Liver (tissue), 8 donors: ENCODE measurements at regions not wholly inside any gene's neighbourhood (a gene's known extent, or its start where the extent isn't known, plus 50 kb on each side); places are given as distances from the start of the nearest gene placed in this dataset.

Source experiments
- DNase-seq: peaks from one replicate; pipeline ENCODE4 v3.0.0-alpha.2; 2017; ENCODE audit warnings: low spot score
- H3K27ac ChIP-seq, 2 donors: one replicate each; pipeline ENCODE4 v1.7.0; 2013; ENCODE audit warnings: inconsistent platforms in 2 of 2, low read length in 2 of 2, control low read depth in 1 of 2, low read depth in 1 of 2, mild to moderate bottlenecking in 1 of 2
- H3K27me3 ChIP-seq, 4 donors: one replicate each; pipeline versions ENCODE4 v1.6.1 to v1.7.0; 2013; ENCODE audit warnings: low read length in 3 of 4, inconsistent platforms in 1 of 4, mild to moderate bottlenecking in 1 of 4, moderate library complexity in 1 of 4; ENCODE audit not compliant: control insufficient read depth in 4 of 4, insufficient read depth in 4 of 4
- H3K36me3 ChIP-seq, 4 donors: one replicate each; pipeline versions ENCODE4 v1.6.1 to v1.7.0; 2013; ENCODE audit warnings: low read length in 3 of 4, mild to moderate bottlenecking in 3 of 4, low read depth in 1 of 4, moderate library complexity in 1 of 4; ENCODE audit not compliant: control insufficient read depth in 4 of 4, insufficient read depth in 3 of 4
- H3K4me1 ChIP-seq, 4 donors: one replicate each; pipeline versions ENCODE4 v1.6.1 to v1.7.0; 2013; ENCODE audit warnings: low read length in 3 of 4, mild to moderate bottlenecking in 3 of 4, moderate library complexity in 1 of 4; ENCODE audit not compliant: control insufficient read depth in 4 of 4, insufficient read depth in 4 of 4
- H3K4me3 ChIP-seq, 3 donors: one replicate each; pipeline versions ENCODE4 v1.6.1 to v1.7.0; 2013; ENCODE audit warnings: low read length in 3 of 3, control low read depth in 1 of 3, low read depth in 1 of 3, mild to moderate bottlenecking in 1 of 3
- H3K9ac ChIP-seq, 2 donors: one replicate each; pipeline ENCODE4 v1.7.0; 2013; ENCODE audit warnings: low read length in 2 of 2, mild to moderate bottlenecking in 2 of 2, moderate library complexity in 2 of 2, control low read depth in 1 of 2, low read depth in 1 of 2
- H3K9me3 ChIP-seq, 4 donors: one replicate each; pipeline versions ENCODE4 v1.6.1 to v1.7.0; 2013; ENCODE audit warnings: low read length in 3 of 4; ENCODE audit not compliant: control insufficient read depth in 4 of 4
- ATF3 ChIP-seq: IDR thresholded peaks from 2 replicates; pipeline ENCODE4 v1.6.1; 2016; ENCODE audit warnings: antibody characterized with exemption
- CTCF ChIP-seq: fragments of 150-350 bp; IDR thresholded peaks from 2 replicates; pipeline ENCODE4 v1.5.1; 2017; ENCODE audit warnings: improper control_type of control experiment, low read depth, low read length; ENCODE audit not compliant: missing input control
- EGR1 ChIP-seq, 2 donors: IDR thresholded peaks; 2 replicates each; pipeline ENCODE4 v1.6.1; 2016 to 2018; ENCODE audit warnings: antibody characterized with exemption in 2 of 2, low read depth in 2 of 2
- FOXA1 ChIP-seq: IDR thresholded peaks from 2 replicates; pipeline ENCODE4 v1.6.1; 2016; ENCODE audit warnings: antibody characterized with exemption
- FOXA2 ChIP-seq: IDR thresholded peaks from 2 replicates; pipeline ENCODE4 v1.6.1; 2016; ENCODE audit warnings: antibody characterized with exemption
- GABPA ChIP-seq, 2 donors: IDR thresholded peaks in 1 of 2; conservative IDR thresholded peaks in 1 of 2; 2 replicates each; pipeline ENCODE4 v1.6.1; 2016; ENCODE audit warnings: antibody characterized with exemption in 2 of 2, mild to moderate bottlenecking in 1 of 2, moderate library complexity in 1 of 2
- HNF4A ChIP-seq, 2 donors: conservative IDR thresholded peaks; 2 replicates each; pipeline ENCODE4 v1.6.1; 2016; ENCODE audit warnings: antibody characterized with exemption in 2 of 2, mild to moderate bottlenecking in 2 of 2
- HNF4G ChIP-seq: IDR thresholded peaks from 2 replicates; pipeline ENCODE4 v1.6.1; 2016; ENCODE audit warnings: antibody characterized with exemption
- JUND ChIP-seq, 2 donors: IDR thresholded peaks; 2 replicates each; pipeline ENCODE4 v1.6.1; 2016; ENCODE audit warnings: antibody characterized with exemption in 2 of 2
- MAX ChIP-seq: IDR thresholded peaks from 2 replicates; pipeline ENCODE4 v1.6.1; 2016; ENCODE audit warnings: antibody characterized with exemption
- NR2F2 ChIP-seq: IDR thresholded peaks from 2 replicates; pipeline ENCODE4 v1.6.1; 2016; ENCODE audit warnings: antibody characterized with exemption
- REST ChIP-seq: IDR thresholded peaks from 2 replicates; pipeline ENCODE4 v1.6.1; 2016; ENCODE audit warnings: antibody characterized with exemption, mild to moderate bottlenecking
- RXRA ChIP-seq, 2 donors: IDR thresholded peaks; 2 replicates each; pipeline ENCODE4 v1.6.1; 2017 to 2018; ENCODE audit warnings: antibody characterized with exemption in 2 of 2, mild to moderate bottlenecking in 1 of 2
- SP1 ChIP-seq: IDR thresholded peaks from 2 replicates; pipeline ENCODE4 v1.6.1; 2018; ENCODE audit warnings: antibody characterized with exemption, mild to moderate bottlenecking
- TAF1 ChIP-seq: conservative IDR thresholded peaks from 2 replicates; pipeline ENCODE4 v1.6.1; 2016; ENCODE audit warnings: antibody characterized with exemption, mild to moderate bottlenecking
- YY1 ChIP-seq: IDR thresholded peaks from 2 replicates; pipeline ENCODE4 v1.6.1; 2016; ENCODE audit warnings: antibody characterized with exemption, mild to moderate bottlenecking
- ZBTB33 ChIP-seq: IDR thresholded peaks from 2 replicates; pipeline ENCODE4 v1.6.1; 2016; ENCODE audit warnings: antibody characterized with exemption
- WGBS: extraction: QIAGEN DNeasy Blood & Tissue Kit; methylation state at CpG from one replicate; pipeline ENCODE4 v1.1.7; 2013; 5-methylcytosine and 5-hydroxymethylcytosine counted together
- donor health status: healthy.
- donor health status: healthy.
- donor health status: healthy.
- donor health status: healthy.
- donor health status: healthy.

- TF ChIP-seq CTCF (no peak), GABPA (IDR thresholded peaks at IDR 0.05 in 1 of 2, conservative IDR thresholded peaks at IDR 0.05 in 1 of 2) (no peak)
Observed at GRCh38 chrY:8128578-8128977, 1208.7 kb upstream of the TSPY4 start (continued).

GRCh38 chrY:8125907-8126571 lies 1211.2 kb upstream of the TSPY4 start:
- no peak for DNase-seq
- H3K4me1 ChIP-seq: no peaks in the 10 kb centered on the region
- TF ChIP-seq REST (no peak), SP1 (no peak), JUND (IDR thresholded peaks at IDR 0.05) (no peak)
- no peaks in the 10 kb centered on the region for H3K36me3 ChIP-seq
- no peaks in the 10 kb centered on the region for H3K27me3 ChIP-seq
- 73% methylated on average over 12 of the region's 12 CpGs for WGBS
- H3K27ac ChIP-seq: no peak overlapping the region
- H3K9ac ChIP-seq: no peak overlapping the region
- H3K4me3 ChIP-seq: no peak overlapping the region
- no peaks in the 10 kb centered on the region for H3K9me3 ChIP-seq

- Histone ChIP-seq H3K9ac (no peak overlapping the region), H3K27ac (no peak overlapping the region), H3K4me1 (no peaks in the 10 kb centered on the region), H3K27me3 (no peaks in the 10 kb centered on the region), H3K36me3 (no peaks in the 10 kb centered on the region), H3K9me3 (no peaks in the 10 kb centered on the region), H3K4me3 (no peak overlapping the region)
- DNase-seq: no peak
- 52% methylated on average over 1 of the region's 1 CpG for WGBS
- no peak for TF ChIP-seq RXRA (IDR thresholded peaks at IDR 0.05)
- TF ChIP-seq HNF4G: no peak
- TF ChIP-seq GABPA (IDR thresholded peaks at IDR 0.05 in 1 of 2, conservative IDR thresholded peaks at IDR 0.05 in 1 of 2): no peak
- TF ChIP-seq CTCF: no peak
- TF ChIP-seq SP1: no peak
- TF ChIP-seq EGR1 (IDR thresholded peaks at IDR 0.05; ENCODE audit: low read depth in 2 of 2): no peak
- TF ChIP-seq ZBTB33: no peak
- TF ChIP-seq YY1: no peak
- no peak for TF ChIP-seq ATF3
- no peak for TF ChIP-seq FOXA2
- no peak for TF ChIP-seq TAF1
- no peak for TF ChIP-seq NR2F2
- TF ChIP-seq FOXA1: no peak
- no peak for TF ChIP-seq HNF4A (conservative IDR thresholded peaks at IDR 0.05)
- no peak for TF ChIP-seq JUND (IDR thresholded peaks at IDR 0.05)
- TF ChIP-seq MAX: no peak
Observed at GRCh38 chrY:8121825-8122224, 1210.3 kb upstream of the AMELY start.
